A549 (cell line): ENCODE measurements at regions not wholly inside any gene's neighbourhood (a gene's known extent, or its start where the extent isn't known, plus 50 kb on each side); places are given as distances from the start of the nearest gene placed in this dataset.

Experiments used
- BHLHE40 ChIP-seq: IDR thresholded peaks from 2 replicates; pipeline ENCODE4 v1.6.1; 2012; ENCODE audit warnings: low read depth, low read length, inconsistent platforms
- CTCF ChIP-seq: fragments of >200 bp; sonication (Bioruptor Twin); formaldehyde crosslinking; IDR thresholded peaks from 3 replicates; pipeline ENCODE4 v1.5.1; 2016
- EP300 ChIP-seq, 2 experiments: fragments of >200 bp; sonication (Bioruptor Twin); formaldehyde crosslinking; IDR thresholded peaks; 2 replicates in 1 of 2; 3 replicates in 1 of 2; pipeline ENCODE4 v1.6.1; 2016 to 2017
- HOXA7 ChIP-seq: fragments of 250-450 bp; sonication (Bioruptor Pico); IDR thresholded peaks from 2 replicates; pipeline ENCODE4 v1.5.0; 2020; ENCODE audit warnings: mild to moderate bottlenecking, moderate library complexity
- MAFK ChIP-seq: fragments of 450-650 bp; IDR thresholded peaks from 2 replicates; pipeline ENCODE4 v1.6.1; 2014; ENCODE audit not compliant: partially characterized antibody
- PHF8 ChIP-seq: fragments of 200-600 bp; sonication (generic); IDR thresholded peaks from 2 replicates; pipeline ENCODE4 v1.6.1; 2016; ENCODE audit warnings: low read depth, mild to moderate bottlenecking, antibody characterized with exemption, moderate library complexity, borderline replicate concordance
- POLR2A ChIP-seq: IDR thresholded peaks from 2 replicates; pipeline ENCODE4 v1.6.1; 2012; ENCODE audit warnings: mild to moderate bottlenecking, low read length
- POLR2AphosphoS2 ChIP-seq: conservative IDR thresholded peaks from 2 replicates; pipeline ENCODE4 v1.6.1; 2012; ENCODE audit warnings: low read length, improper control_type of control experiment, inconsistent platforms
- RFX5 ChIP-seq: fragments of 450-650 bp; IDR thresholded peaks from 2 replicates; pipeline ENCODE4 v1.7.1; 2014; ENCODE audit warnings: antibody characterized with exemption, mild to moderate bottlenecking, moderate library complexity
- RNF2 ChIP-seq: fragments of 200-600 bp; sonication (generic); IDR thresholded peaks from 2 replicates; pipeline ENCODE4 v1.6.1; 2016; ENCODE audit warnings: low read depth, mild to moderate bottlenecking, antibody characterized with exemption, moderate library complexity, borderline replicate concordance
- SMC3 ChIP-seq: fragments of >200 bp; sonication (Bioruptor Twin); formaldehyde crosslinking; IDR thresholded peaks from 3 replicates; pipeline ENCODE4 v1.6.1; 2018; ENCODE audit warnings: inconsistent platforms
- TF ChIP-seq, protein P1 (sequence below): IDR thresholded peaks from 2 replicates; pipeline ENCODE4 v1.6.1; 2012; ENCODE audit warnings: low read depth, borderline replicate concordance
- TF ChIP-seq, protein P2 (sequence below): fragments of 250-450 bp; sonication (Bioruptor Pico); IDR thresholded peaks from 2 replicates; pipeline ENCODE4 v1.5.0; 2021; ENCODE audit warnings: mild to moderate bottlenecking, moderate library complexity, borderline replicate concordance
- TF ChIP-seq, protein P3 (sequence below): IDR thresholded peaks from 2 replicates; pipeline ENCODE4 v1.6.1; 2012

DNA sequence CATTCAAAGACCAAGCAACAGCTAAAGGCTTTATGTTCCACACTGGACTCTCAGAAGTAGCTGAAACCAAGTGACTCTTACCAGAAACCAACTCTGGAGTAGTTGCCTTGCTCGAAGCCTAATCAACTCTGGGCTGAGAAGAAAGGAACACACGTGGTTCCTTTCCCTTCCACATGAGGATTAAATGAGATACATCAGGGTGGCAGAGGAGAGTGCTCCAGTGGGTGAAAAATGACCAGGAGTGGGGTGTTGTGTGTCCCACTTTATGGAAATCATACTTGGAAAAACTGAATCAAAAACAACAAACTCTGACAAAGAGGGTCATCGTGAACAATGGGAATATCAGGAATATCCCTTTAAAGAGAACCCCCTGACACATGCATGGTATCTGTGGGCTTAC lies 234.2 kb upstream of the ASIC2 start:
- TF ChIP-seq, protein P1, sequence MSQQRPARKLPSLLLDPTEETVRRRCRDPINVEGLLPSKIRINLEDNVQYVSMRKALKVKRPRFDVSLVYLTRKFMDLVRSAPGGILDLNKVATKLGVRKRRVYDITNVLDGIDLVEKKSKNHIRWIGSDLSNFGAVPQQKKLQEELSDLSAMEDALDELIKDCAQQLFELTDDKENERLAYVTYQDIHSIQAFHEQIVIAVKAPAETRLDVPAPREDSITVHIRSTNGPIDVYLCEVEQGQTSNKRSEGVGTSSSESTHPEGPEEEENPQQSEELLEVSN = no peak
- TF ChIP-seq RNF2 = no peak
- TF ChIP-seq CTCF = no peak
- TF ChIP-seq BHLHE40 = no peak
- TF ChIP-seq, protein P2, sequence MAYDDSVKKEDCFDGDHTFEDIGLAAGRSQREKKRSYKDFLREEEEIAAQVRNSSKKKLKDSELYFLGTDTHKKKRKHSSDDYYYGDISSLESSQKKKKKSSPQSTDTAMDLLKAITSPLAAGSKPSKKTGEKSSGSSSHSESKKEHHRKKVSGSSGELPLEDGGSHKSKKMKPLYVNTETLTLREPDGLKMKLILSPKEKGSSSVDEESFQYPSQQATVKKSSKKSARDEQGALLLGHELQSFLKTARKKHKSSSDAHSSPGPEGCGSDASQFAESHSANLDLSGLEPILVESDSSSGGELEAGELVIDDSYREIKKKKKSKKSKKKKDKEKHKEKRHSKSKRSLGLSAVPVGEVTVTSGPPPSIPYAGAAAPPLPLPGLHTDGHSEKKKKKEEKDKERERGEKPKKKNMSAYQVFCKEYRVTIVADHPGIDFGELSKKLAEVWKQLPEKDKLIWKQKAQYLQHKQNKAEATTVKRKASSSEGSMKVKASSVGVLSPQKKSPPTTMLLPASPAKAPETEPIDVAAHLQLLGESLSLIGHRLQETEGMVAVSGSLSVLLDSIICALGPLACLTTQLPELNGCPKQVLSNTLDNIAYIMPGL = no peak
- no peak for TF ChIP-seq EP300 (IDR thresholded peaks at IDR 0.05)
- no peak for TF ChIP-seq POLR2AphosphoS2
- TF ChIP-seq, protein P3, sequence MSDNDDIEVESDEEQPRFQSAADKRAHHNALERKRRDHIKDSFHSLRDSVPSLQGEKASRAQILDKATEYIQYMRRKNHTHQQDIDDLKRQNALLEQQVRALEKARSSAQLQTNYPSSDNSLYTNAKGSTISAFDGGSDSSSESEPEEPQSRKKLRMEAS = no peak
- no peak for TF ChIP-seq SMC3
- TF ChIP-seq HOXA7 (CRISPR knock-in tag) = no peak
- no peak for TF ChIP-seq PHF8
- no peak for TF ChIP-seq RFX5
- no peak for TF ChIP-seq POLR2A
- no peak for TF ChIP-seq MAFK
